Right cardiac atrium (tissue), 5 donors: ENCODE measurements at regions not wholly inside any gene's neighbourhood (a gene's known extent, or its start where the extent isn't known, plus 50 kb on each side); places are given as distances from the start of the nearest gene placed in this dataset.

Experiments
- ATAC-seq, 2 donors: fragments of 200-7000 bp; cut with Tn5 transposase; one replicate each; pipeline versions ENCODE4 v1.8.0 to v1.9.1; 2020; ENCODE audit warnings: moderate library complexity in 2 of 2, mild to moderate bottlenecking in 1 of 2
- DNase-seq, 3 donors: peaks; one replicate each; pipeline ENCODE4 v3.0.0-alpha.2; 2020
- H3K27ac ChIP-seq: one replicate; pipeline ENCODE4 v1.5.1; 2013; ENCODE audit warnings: mild to moderate bottlenecking, low read length, control low read depth, moderate library complexity
- H3K27me3 ChIP-seq: one replicate; pipeline ENCODE4 v1.6.1; 2013; ENCODE audit not compliant: control insufficient read depth, insufficient read depth
- H3K4me1 ChIP-seq: one replicate; pipeline ENCODE4 v1.6.1; 2013; ENCODE audit warnings: low read length; ENCODE audit not compliant: control insufficient read depth, insufficient read depth
- H3K4me3 ChIP-seq: one replicate; pipeline ENCODE4 v1.5.1; 2013; ENCODE audit warnings: low read length, control low read depth
- H3K9me3 ChIP-seq: one replicate; pipeline ENCODE4 v1.6.1; 2013; ENCODE audit warnings: low read length; ENCODE audit not compliant: control insufficient read depth
- WGBS: extraction: QIAGEN DNeasy Blood & Tissue Kit; methylation state at CpG from one replicate; pipeline ENCODE4 v1.1.7; 2013; 5-methylcytosine and 5-hydroxymethylcytosine counted together
- intact Hi-C, 4 donors: fragments of 100-400 bp; cut with DNase I; formaldehyde crosslinking; loops; one replicate each; pipeline versions ENCODE4 v1.11.0 to v1.14.0; 2022 to 2023
- donor health status: healthy with polysubstance abuse.
- donor health status: DM: no; HTN: yes; CAD: no.
- donor health status: DM: no; HTN: no; CAD: no.
- donor health status: DM: no; HTN: yes; CAD: no; lungs with severe emphysema.
- donor health status: DM: yes; HTN: yes; CAD: no.

DNA sequence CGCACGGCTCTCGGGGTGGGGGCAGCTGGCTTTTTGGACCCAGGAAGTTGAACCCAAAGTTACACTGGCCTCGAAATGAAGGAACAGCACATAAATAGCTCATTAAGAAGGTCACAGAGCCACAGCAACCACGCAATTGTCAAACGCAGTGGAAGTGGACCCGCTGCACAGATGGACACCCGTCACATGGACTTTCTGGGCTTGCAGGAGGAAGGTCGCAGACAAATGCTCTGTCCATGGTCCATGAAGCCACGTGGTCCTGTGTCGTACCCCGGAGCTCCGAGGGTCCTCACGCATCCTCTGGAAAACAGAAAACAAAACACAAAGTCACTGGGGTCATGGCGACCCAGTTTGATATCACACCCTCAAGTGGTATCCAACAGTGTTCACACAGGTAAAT, 308.1 kb upstream of the SALL3 start:
- 81% methylated on average over 15 of the region's 15 CpGs for WGBS
- Histone ChIP-seq H3K4me3 (no peak overlapping the region), H3K27ac (no peak overlapping the region), H3K4me1 (no peaks in the 10 kb centered on the region), H3K27me3 (no peaks in the 10 kb centered on the region), H3K9me3 (no peaks in the 10 kb centered on the region)
- DNase-seq (no peak), ATAC-seq (no peak)
- intact Hi-C loops: no loop called here

DNA sequence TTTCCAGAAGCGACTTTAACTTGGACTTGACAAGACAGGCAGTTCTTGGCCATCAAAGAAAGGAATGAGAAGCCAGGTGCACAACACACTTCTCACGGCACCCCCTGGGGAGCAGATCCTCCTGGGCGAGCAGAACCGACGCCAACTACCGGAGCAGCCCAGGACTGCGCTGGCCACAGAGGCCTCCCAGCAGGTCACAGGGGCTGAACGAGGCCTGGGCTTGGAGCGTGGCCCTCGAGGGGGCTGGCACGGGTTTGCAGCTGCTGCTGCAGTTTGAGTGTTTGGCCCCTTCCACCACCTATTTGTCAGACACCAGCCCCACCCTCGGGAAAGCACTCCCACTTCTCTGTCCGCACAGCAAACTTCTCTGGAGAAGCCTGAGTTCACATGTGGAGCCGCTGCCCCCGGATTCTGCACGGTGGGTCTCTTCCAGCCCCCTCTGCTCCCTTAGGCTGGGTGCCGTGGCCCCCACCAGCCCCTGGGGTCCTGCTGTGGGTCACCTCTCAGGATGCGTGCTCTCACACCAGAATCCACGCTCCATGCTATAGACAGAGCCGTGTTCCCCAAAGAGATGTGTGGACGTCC, 306.7 kb upstream of the SALL3 start:
- H3K9me3 ChIP-seq: no peaks in the 10 kb centered on the region
- 75% methylated on average over 21 of the region's 21 CpGs for WGBS
- no peaks in the 10 kb centered on the region for H3K4me1 ChIP-seq
- DNase-seq (no peak), ATAC-seq (no peak)
- intact Hi-C loops: no loop called here
- no peaks in the 10 kb centered on the region for H3K27me3 ChIP-seq
- no peak overlapping the region for H3K27ac ChIP-seq
- no peak overlapping the region for H3K4me3 ChIP-seq

DNA sequence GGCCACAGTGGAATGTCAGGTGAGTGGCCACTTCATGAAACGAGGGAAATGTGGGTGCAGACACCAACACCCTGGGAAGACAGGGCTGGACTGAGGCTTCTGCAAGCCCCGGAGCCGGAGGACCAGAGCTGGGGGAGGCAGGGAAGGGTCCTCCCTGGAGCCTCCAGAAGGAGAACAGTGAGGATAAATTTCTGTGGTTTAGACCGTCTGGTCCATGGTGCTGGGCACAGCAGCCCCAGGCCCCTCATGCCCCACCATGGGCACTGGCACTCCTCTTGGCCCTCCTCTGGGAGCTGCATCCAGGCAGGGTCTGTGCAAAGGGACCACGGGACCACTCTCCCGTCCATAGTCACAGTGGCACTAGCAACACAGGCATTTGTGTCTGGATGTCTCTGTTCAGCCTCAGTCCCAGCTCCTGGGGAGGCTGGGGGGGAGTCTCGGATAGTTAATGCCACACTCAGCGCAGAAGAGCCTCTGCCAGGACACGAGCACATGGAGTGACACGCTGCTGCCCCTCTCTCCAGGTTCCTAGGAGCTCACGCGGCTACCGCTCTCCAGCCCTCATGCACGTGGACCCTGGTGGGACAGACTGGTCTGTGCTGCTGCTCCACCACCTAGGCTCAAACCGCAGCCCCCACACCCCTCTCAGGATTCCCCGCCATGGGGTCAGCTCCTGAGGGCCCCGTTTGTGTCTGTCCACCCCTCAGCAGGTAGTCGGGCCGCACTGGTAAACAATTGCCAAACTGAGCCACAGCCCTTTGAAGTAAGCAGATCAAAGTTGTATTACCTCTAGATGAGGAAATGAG, 305.9 kb upstream of the SALL3 start:
- intact Hi-C loops: no loop called here
- WGBS: 82% methylated on average over 19 of the region's 19 CpGs

DNA sequence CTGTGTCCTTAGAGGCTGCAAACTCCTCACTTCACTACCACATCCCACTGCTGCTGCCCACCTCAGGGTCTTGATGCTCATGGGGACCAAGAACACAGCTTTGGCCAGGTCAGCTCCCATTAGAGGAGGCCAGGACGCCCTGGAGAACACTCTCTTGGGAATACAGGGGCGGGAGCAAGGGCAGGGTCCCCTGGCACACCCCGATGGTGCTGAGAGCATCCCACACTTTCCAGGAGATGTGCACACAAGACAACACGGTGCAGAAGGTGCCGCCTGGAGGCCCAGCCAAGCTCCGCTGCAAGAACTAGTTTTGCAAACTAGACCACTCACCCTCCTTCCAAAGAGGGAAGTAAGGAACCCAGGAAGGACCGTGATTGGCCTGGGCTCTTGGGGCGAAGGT, 304.4 kb upstream of the SALL3 start:
- DNase-seq (no peak), ATAC-seq (no peak)
- H3K27me3 ChIP-seq: no peaks in the 10 kb centered on the region
- no peaks in the 10 kb centered on the region for H3K4me1 ChIP-seq
- no peak overlapping the region for H3K4me3 ChIP-seq
- H3K9me3 ChIP-seq: no peaks in the 10 kb centered on the region
- H3K27ac ChIP-seq: no peak overlapping the region
- 78% methylated on average over 8 of the region's 8 CpGs for WGBS
- intact Hi-C loops: no loop called here

More for the DNA sequence above, 305.9 kb upstream of the SALL3 start:
- DNase-seq (no peak), ATAC-seq (no peak)
- H3K4me3 ChIP-seq: no peak overlapping the region
- H3K9me3 ChIP-seq: no peaks in the 10 kb centered on the region
- no peak overlapping the region for H3K27ac ChIP-seq
- H3K4me1 ChIP-seq: no peaks in the 10 kb centered on the region
- no peaks in the 10 kb centered on the region for H3K27me3 ChIP-seq

DNA sequence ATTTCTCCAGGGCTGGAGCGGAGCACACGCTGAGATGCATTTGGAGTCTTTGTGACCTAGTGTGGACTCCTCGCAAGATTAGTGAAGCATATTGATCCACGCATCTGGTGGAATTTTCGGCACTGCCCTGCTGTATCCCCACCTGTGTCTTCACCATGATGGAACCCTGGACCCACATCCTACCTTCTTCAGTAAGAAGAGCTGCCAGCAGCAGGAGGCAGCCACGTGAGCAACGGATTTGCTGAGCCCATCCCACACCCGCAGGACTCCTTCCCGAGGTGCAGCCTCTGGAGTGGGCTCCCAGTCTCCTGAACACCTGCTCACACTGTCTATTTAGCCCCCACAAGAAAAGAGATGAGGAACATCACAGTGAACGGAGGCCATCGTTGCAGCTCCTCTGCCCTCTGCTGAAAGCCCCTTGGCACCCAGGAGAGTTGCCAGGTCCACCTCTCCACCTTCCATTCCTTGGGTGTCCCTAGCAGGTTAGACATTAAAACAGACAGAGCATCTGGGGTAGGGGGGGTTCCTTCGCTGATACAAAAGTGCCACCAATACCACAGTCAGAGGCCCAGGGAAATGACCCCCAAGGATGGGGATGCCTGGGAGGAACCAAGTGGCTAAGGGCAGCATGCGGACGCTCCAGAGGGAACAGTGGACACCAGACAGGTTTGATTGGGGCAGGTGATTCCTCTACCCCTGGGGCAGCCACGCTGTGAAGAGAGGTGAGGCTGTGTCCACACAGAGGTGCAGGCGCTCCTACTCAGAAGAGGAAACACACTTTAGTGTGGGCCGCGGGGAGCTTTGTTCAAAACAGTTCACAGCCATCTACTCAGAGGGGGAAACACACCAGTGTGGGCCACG, 302.8 kb upstream of the SALL3 start:
- 90% methylated on average over 19 of the region's 19 CpGs for WGBS
- DNase-seq: no peak
- no peak for ATAC-seq
- Histone ChIP-seq H3K27me3 (no peaks in the 10 kb centered on the region), H3K4me1 (no peaks in the 10 kb centered on the region), H3K27ac (no peak overlapping the region), H3K4me3 (no peak overlapping the region), H3K9me3 (no peaks in the 10 kb centered on the region)
- intact Hi-C loops: no loop called here

DNA sequence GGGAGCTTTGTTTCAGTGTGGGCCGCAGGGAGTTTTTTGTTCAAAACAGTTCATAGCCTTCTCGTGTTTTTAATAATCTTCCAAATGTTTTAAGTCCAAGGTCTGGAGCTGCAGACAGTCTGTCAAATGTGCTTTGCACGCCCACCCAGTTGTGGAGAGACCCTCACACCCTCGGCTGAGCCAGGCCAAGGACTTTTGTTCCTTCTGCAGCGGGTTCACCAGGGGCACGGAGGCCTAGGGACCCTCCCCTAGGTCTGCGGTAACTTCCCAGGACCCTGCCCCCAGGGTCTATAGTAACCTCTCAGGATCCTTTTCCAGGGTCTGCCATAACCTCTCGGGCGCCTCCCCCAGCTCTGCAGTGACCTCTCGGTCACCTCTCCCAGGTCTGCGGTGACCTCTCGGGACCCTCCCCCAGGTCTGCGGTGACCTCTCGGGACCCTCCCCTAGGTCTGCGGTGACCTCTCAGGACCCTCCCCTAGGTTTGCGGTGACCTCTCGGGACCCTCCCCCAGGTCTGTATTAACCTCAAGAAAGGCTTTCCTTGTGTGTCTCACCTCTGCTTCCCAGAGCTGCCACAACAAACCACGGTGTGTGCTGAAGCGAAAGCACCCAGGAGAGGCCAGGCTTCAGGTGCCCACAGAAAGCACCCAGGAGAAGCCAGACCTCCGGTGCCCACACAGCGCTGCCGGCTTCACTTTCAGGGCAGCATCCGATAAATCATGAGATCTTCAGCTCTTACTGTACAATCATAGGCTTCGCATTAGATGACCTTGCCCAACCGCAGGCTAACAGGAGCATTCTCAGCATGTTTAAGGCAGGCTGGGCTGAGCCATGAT, 301.9 kb upstream of the SALL3 start:
- ATAC-seq: no peak
- H3K27ac ChIP-seq: no peak overlapping the region
- no peaks in the 10 kb centered on the region for H3K9me3 ChIP-seq
- intact Hi-C loops: no loop called here
- no peak overlapping the region for H3K4me3 ChIP-seq
- no peaks in the 10 kb centered on the region for H3K4me1 ChIP-seq
- no peaks in the 10 kb centered on the region for H3K27me3 ChIP-seq
- DNase-seq: no peak
- WGBS: 88% methylated on average over 25 of the region's 25 CpGs

DNA sequence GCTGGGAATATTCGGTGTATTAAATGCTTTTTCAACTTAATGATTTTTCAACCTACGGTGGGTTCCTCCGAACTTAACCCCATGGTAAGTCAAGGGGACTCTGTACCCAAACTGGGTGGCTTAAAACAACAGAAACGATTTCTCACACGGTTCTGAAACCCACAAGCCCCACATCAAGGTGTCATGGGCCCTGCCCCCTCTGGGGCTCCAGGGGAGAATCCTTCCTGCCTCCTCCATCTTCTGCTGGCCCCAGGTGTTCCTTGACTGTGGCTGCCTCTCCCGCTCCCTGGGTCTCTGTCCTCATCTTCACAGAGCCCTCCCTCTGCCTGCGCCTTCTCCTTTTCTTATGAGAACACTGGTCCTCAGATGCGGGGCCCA, 301.3 kb upstream of the SALL3 start:
- H3K27ac ChIP-seq: no peak overlapping the region
- WGBS: 79% methylated on average over 8 of the region's 8 CpGs
- no peaks in the 10 kb centered on the region for H3K27me3 ChIP-seq
- intact Hi-C loops: no loop called here
- H3K4me1 ChIP-seq: no peaks in the 10 kb centered on the region
- ATAC-seq (no peak), DNase-seq (no peak)
- H3K9me3 ChIP-seq: no peaks in the 10 kb centered on the region
- H3K4me3 ChIP-seq: no peak overlapping the region

DNA sequence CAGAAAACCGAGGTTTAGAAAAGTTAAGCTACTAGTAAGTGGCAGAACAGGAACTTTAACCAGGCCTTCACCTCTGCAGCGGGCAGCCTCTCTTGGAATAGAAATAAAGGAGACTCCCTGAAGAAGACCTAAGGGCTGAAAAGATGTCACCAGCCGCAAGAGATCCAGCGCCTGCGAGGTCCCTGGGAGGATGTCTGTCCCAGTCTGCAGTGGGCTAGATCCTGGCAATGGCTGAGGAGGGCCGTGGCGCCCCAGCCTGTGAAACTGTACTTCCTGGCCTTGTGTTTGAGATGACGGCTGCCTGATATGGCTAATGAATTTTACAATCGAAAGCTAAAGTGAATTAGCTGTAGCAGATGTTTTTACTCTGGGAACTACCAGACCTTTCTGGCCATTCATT, 300.6 kb upstream of the SALL3 start:
- DNase-seq: no peak
- no peaks in the 10 kb centered on the region for H3K27me3 ChIP-seq
- ATAC-seq: no peak
- 54% methylated on average over 9 of the region's 9 CpGs for WGBS
- H3K9me3 ChIP-seq: no peaks in the 10 kb centered on the region
- H3K4me3 ChIP-seq: no peak overlapping the region
- intact Hi-C loops: no loop called here
- no peak overlapping the region for H3K27ac ChIP-seq
- H3K4me1 ChIP-seq: no peaks in the 10 kb centered on the region

DNA sequence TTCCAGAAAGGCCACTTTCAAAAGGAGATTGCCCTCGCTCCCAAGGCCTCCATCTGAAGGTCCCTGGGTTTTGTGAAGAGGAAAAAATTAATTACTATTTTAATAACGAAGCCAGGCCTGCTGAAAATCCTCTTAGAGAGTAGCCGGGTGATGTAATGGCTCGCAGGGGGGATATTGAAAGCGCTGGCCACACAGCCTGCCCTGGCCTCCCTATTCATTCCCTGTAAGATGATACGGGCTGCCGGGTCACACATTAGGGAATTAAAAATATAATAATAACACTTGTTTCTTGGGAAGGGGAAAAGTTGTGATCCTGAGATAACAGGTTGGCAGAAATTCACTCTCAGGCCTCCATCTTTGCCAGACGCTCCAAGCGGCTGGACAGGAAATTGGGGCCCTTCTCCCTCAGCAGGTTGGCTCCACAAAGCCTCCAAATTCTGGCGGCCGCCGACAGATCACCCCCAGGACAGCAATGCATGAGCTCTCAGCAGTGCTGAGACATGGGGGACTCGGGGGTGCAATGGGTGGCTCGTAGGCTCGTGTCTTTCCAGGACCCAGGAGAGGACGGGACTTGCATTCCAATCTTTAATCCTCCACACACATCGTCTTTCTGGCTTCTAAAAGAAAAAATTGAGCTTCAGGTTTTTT, 299.9 kb upstream of the SALL3 start:
- intact Hi-C loops: no loop called here
- Histone ChIP-seq H3K4me3 (no peak overlapping the region), H3K27me3 (no peaks in the 10 kb centered on the region), H3K27ac (no peak overlapping the region), H3K9me3 (no peaks in the 10 kb centered on the region), H3K4me1 (no peaks in the 10 kb centered on the region)
- 59% methylated on average over 17 of the region's 17 CpGs for WGBS
- DNase-seq (no peak), ATAC-seq (no peak)

DNA sequence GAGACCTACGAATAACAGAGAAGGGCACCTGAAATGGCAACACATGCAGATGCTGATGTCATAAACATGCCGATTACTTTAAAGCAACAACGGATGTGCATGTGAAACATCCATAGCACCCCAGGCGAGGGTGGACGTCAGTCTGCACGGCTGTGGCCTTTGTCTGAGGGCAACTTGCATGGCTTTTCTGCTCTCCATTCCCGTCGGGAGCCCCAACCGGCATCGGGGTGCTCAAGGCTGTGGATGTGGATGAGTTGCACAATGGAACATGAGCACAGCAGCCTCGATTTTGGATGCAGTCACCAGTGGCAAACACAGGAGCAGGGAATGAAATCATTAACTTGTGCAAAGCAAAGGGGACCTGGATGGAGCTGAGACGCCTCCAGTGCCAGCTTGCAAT, 298.2 kb upstream of the SALL3 start:
- Histone ChIP-seq H3K27me3 (no peaks in the 10 kb centered on the region), H3K27ac (no peak overlapping the region), H3K9me3 (no peaks in the 10 kb centered on the region), H3K4me1 (no peaks in the 10 kb centered on the region), H3K4me3 (no peak overlapping the region)
- intact Hi-C loops: no loop called here
- ATAC-seq (no peak), DNase-seq (no peak)
- 83% methylated on average over 12 of the region's 12 CpGs for WGBS
